Brain pericyte (primary cell): ENCODE measurements at regions not wholly inside any gene's neighbourhood (a gene's known extent, or its start where the extent isn't known, plus 50 kb on each side); places are given as distances from the start of the nearest gene placed in this dataset.
A peak's percentile ranks its signal among the peaks of the same experiment; 100 is the strongest.

Experiments
- DNase-seq: peaks from one replicate; pipeline ENCODE4 v3.0.0-alpha.2; 2012; ENCODE audit warnings: low read depth, low spot score

DNA sequence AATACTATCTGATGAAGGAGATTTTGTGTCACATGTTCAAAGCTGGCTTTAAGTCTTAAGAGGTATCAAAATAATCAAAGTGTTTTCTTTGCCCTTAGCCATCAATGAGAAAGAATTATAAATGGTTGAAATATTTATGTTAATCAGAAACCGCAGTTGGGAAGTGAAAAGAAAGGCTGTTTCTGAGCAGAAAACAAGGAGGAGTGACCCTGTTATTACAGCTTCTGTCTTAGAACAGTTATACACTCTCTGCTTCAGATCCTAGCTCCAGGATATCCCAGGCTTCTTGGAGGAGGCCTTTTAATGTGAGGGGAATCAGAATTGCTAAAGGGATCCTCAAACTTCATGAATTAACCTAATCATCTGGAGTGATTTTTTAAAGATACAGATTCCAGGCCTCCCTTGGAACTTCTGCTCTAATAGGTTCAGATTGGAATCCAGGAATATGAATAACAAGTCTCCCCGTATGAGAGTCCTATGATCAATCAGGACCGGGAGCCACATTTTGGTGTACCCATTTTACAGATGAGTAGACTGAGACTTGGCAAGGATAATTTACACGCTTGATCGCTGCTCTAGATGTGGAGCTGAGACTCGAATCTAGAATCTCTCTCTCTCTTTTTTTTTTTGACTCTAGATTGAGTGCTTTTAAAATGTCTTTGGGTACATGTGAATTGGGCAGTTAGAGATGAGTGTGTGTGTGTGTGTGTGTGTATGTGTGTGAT, 50.8 kb upstream of the JAG1 start:
- no peak for DNase-seq

DNA sequence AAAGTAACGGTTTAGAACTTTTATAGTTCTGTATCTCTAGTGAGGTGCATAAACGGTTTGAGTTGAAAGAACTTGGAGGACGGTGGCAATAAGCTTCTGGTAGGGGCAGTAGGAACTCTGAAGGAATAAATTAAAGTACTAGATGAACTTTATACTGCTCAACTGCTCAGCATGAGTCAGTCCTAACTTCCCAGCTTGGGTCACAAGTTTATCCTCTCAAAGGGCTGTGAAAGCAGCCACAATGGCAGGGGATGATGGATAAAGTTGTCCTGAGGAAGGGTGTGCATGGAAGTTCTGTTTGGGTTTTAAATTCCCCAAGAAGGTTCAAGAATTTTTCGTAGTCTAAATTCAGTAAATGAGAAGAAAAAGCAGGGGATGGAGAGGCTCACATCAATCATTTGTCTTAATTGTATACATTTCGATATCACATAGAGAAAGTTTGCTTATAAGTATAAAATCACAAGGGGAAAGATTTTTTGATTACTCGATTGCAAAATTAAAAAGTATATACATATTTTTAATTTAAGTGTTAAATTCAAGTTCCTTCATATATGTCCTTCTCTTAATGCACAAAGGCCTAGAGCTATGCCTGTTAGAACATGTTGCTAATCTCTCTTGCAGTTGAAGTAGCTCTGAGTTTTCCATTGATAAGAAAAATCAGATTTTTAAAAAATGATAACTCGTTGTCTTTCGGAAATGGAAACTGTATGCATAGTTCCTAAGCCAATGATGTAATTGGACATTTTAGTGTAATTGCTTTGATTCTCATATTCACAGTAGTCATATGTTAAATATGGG, 55.3 kb upstream of the JAG1 start:
- no peak for DNase-seq

DNA sequence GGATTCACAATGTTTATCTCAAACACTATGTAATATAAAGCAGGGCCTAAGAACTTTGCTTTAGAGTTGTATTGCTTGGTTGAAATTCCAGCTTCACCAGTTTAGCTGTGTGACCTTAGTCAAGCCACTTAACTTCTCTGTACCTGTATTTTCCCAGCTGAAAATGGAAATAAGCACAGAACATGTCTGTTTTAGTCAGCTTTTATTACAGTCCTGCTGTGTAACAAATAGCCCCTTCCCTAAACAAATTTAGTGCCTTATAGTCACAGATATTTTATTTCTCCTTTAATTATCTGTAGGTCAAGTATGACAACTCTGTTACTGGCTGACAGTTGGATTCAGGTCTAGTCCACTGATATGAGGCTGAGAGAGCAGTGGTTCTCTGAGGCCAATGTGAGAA, 56.0 kb upstream of the JAG1 start:
- no peak for DNase-seq

DNA sequence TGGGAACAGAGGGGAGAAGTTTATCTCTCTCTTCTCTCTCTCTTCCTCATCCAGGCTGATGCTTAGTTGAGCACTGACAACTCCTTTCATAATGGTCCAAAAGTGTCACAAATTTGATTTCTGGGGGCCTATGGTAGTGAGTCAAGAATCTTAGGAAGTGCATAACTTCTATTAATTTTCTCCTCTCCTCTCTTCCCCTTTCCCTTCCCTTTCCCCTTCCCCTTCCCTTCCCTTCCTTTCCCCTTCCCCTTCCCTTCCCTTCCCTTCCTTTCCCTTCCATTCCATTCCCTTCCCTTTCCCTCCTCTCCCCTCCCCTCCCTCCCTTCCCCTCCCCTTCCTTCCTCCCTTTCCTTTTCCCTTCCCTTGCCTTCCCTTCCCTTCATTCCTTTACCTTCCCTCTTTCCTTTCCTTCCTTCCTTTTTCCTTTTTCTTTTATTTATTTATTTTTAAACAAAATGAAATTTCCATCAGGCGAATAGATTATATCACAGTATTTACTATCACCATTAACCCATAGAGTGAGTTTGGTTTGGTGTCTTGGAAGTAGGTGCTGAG, 56.9 kb upstream of the JAG1 start:
- no peak for DNase-seq

GRCh38 chr20:10731190-10731965, 57.6 kb upstream of the JAG1 start:
- no peak for DNase-seq

- no peak for DNase-seq
Observed at GRCh38 chr20:10733122-10733521, 59.3 kb upstream of the JAG1 start.

GRCh38 chr20:10735195-10735949, 61.6 kb upstream of the JAG1 start:
- no peak for DNase-seq

DNA sequence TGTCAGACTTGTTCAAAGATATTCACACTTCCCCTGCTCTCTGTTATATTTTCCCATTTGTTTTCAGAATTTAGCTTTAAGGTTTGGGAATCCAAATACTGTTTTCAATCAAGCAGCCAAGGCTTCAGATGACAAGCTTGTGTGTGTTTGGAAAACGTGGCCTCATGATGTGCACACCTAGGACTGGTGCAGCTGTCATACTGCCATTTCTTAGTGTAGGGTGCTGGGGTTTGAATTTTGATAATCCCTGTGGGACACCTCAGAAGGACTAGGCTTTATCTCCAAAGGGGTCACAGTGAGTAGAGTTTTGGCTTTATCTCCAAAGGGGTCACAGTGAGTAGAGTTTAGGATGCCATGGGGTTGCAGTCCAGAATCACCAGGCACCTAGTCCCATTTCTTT, 65.3 kb upstream of the JAG1 start:
- no peak for DNase-seq

- DNase-seq, result no peak
Observed at GRCh38 chr20:10739566-10739965, 65.8 kb upstream of the JAG1 start.

- DNase-seq, result no peak
Observed at GRCh38 chr20:10741060-10741459, 67.3 kb upstream of the JAG1 start.

DNA sequence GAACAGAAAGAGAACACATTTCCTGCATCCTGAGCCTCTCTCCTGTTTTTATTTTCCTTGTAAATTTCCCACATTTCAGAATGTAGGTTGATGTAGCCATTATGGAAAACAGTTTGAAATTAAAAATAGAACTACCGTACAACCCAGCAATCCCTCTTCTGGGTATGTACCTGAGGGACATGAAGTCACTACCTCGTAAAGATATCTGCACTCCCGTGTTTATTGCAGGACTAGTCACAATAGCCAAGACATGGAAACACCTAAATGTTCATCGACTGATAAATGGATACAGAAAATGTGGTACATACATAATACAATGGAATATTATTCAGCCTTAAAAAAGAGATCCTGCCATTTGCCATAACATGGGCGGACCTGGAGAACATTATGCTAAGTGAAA, 72.0 kb upstream of the JAG1 start:
- no peak for DNase-seq

GRCh38 chr20:10747019-10747418, 73.2 kb upstream of the JAG1 start:
- no peak for DNase-seq

DNA sequence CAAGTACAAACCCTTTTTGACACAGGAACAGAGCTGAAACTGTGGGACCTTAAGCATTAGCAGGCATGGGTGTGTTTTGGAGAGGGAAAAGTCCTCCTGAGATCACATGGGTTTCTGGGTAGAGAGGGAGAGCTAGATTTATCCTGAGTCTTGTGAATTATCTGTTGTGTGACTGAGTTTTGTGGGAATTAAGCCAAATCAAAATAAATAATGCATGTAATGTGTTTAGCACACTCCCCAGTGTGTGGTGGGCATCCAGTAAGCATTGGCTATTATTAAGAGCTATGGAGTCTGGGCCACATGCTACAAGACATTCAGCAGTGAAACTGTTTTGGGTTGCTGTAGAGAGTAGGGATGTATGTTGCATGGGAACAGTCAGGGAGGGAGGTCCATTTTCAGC, 75.3 kb upstream of the JAG1 start:
- DNase-seq, result no peak

GRCh38 chr20:10752206-10752605, 78.4 kb upstream of the JAG1 start:
- no peak for DNase-seq

DNA sequence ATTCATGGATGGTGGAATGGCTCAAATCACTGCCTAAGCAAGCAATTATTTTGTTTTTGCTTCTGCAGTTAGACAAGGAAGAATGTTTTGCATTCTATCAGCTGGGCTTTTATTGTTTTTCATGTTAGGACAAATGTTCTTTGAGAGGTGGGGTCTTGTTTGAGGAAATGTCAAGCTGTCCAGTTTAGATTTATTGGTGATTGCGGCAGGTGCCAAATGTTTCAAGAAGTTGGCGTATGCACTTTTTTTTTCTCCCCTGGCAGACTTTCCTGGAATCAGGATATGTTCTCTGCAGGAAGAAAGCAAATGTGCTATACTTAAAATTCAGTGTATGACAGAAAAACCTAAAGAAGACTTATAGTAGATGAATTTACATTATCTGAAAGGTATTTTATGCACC, 81.0 kb upstream of the JAG1 start:
- DNase-seq, result no peak

DNA sequence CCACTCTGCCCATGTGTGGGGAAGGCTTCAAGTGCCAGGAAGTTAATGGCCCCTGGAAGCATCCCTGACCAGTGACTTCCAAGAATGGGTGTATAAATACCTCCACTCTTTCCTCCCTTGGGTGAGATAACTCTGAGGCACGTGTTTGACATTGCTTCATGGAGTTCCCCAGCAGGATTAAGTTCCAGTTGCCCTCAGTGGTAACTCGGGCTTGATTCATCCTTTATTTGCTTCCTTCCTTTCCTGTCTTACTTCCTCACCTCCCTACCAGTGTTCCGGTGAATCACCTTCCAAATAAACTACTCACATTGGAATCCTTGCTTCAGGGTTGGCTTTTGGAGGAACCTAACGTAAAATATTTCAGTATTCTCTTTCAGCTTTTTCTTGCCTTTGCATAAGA, 84.6 kb upstream of the JAG1 start:
- DNase-seq, result no peak

DNA sequence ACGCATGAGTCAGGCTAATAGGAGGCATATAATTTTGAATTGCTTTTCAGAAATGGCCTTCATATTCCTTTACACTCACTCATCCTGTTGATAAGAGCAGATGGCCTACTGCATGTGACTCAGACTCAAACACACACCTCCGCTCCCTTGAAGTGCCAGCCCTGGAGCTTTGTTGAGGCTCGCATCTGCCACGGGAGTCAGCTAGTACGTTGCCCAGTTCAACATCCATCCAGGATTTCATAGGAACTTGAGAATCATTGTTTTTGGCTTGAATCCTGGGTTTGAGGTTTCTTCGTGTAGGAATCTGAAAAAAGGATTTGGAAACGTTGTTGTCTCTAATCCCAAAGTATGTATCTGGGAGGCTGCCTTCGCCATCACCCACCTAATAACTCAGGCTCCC, 87.4 kb upstream of the JAG1 start:
- peak; percentile 66 for DNase-seq

DNA sequence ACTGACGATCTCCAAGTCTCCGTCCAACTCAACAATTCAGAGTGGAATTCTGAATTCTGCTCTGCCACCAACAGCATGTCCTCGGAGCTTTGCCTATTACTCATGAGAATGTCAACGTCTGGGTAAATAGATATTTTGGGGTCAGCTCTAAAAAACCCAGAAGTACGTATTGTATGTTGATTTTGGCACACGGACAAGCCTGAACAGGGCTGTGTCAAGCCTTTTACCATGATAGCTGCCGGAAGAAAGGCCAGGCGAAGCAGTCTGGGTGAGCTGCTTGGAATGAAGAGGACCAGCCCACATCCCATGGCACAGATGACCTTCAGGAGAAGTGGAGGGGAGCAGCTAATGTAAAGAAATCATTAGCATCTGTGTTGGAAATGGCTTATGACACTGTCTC, 88.0 kb upstream of the JAG1 start:
- peak; percentile 47 for DNase-seq

- no peak for DNase-seq
Observed at GRCh38 chr20:10762216-10762615, 88.4 kb upstream of the JAG1 start.

- no peak for DNase-seq
Observed at GRCh38 chr20:10763112-10763511, 89.3 kb upstream of the JAG1 start.

DNA sequence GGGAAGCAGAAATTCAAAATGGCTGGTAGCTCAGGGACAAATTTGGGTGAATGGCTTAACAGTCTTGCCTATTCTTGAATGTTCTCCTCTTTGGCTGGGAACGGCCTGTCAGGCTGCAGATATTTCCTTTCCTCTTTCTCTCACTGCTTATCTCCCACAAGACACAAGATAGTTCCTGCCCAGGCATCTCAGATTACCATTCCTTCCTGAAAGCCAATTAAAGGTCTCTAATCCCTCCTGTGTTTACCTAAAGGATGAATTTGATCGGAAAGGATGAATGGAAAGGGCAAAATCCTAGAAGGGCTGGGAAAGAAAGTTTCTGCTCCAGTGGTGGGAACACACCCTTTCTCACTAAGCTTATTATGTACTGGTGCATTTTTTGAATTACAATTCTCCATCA, 95.9 kb upstream of the JAG1 start:
- no peak for DNase-seq

DNA sequence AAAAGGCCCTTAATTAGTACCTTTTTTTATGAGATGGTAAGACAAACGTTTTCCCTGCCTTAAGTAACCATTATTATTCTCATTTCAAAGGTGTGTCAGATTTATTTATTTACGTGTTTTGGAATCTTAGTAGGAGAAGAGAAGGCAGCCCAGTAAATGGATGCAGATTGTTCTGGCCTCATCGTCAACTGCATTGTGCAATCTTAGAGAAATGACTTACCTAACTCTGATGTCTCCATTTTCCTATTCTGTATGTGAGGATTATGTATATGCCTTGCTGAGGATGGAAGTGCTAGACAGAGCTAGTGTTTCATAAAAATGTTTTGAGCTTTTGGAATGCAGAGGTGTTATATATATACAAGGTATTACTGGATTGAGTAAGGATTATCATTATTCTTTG, 97.0 kb upstream of the JAG1 start:
- no peak for DNase-seq
